SHP77 treated with DMSO at 0.1 percent for 48 hours (cell line): ENCODE measurements at regions not wholly inside any gene's neighbourhood (a gene's known extent, or its start where the extent isn't known, plus 50 kb on each side); places are given as distances from the start of the nearest gene placed in this dataset.
"Not testable (repeated sequence)": the region's sequence is repeated elsewhere in the genome, so short reads cannot be mapped to it uniquely, and the experiment has no call there.

Source experiments
- DNase-seq: peaks from one replicate; lab custom pipeline; 2025; lab: John Stamatoyannopoulos, UW

DNA sequence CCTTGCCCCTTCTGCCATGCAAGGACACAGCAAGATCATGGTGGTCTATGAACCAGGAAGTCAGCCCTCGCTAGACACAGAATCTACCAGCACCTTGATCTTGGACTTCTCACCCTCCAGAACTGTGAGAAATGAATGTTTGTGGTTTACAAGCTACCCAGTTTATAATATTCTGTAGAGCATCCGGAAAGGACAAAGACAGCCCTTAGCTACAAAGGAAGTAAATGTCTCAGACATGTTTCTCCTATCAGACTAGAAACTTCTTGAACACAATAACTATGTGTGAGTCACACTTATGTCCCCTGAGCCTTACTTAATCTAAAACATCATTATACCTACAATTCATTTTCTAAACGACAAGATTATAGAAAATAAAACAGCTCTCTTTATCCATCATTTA is 176.7 kb downstream of the KLHL28 start:
- no peak for DNase-seq

DNA sequence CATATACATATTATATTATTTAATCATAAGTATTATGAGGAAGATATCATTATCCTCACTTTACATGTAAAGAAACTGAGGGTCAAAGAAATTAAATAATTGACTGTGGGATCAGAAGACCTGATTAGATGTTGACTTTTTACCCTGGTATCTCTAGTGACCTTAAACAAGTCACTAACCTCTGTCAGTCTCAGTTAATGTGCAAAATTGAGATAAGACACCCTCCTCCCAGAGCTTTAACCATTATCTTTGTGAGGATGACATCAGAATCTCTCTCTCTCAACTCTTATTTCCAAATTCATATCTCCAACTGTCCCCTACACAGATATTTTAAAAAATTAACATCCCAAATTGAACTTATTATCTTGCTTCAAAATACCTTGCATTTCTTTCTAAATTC is 177.8 kb downstream of the KLHL28 start:
- no peak for DNase-seq

DNA sequence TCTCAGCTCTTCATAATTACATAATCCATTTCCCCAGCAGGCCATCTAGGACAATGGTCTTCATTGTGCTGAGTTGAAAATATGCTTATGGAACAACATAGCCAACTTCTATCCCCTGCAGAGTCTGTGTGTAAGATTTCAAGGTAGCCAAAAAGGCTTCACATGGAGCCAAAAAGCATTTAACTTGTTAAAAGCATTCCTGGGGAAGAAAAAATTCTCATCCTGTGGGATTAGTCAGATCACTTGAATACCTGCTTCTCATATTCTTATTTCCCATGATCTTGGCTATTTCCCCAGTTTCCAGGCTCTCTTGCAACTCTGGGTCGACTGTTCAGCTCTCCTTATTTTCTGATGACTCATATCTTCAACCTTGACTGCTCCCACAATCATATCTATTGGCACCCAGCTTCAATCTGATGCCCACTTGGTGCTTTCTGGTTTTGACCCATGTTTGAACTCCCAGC is 178.9 kb downstream of the KLHL28 start:
- no peak for DNase-seq

DNA sequence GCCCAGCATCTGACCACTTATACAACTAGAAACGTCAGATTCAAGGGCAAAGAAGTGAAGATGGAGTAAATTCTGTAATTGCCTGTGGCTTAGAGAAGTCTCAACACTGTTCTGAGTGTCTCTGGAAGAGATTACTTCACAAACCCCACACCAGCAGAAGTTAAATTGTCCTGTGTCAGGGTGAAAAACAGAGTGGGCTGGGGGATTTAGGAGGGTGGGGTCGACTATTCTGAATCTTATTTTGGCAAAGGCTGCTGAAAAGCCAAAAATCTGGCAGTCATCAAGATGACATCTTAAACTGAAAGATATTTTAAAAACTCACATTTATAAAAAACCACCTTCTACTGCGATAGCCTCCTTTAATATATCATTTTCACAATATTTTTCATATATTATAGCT is 180.8 kb downstream of the KLHL28 start:
- DNase-seq: no peak

DNA sequence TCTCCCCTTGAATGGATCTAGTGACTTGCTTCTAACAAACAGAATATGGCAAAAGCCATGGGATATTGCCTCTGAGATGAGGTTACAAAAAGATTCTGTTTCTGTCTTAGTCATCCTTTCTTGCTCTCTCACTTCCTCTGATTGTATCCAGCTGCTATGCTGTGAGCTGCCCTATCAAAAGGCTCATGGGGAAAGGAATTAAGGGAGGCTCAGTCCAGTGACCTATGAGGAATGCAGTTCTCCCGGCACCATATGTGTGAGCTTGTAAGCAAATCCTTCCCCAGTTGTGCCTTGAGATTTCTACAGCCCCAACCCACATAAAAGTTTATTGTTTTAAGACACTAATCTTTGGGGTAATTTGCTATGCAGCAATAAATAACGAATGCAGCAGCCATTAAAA is 183.1 kb downstream of the KLHL28 start:
- DNase-seq: no peak

DNA sequence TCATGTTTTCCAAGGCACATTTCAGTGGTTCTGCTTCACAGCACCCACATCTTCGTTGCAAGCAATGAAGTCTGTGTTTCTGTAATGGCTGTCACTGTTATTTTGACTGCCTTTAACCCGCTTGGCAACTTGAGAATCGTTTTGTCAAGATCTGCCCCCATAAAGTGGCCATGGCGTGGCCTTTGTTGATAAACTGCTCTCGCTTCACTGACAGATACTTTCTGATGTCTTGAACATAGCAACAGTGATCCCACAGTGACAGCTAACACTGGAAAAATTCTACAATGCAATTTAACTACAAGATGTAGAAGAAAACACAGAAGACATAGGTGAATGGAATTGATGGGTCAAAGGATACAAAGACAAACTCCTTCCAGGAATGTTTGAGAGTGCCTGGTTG is 184.2 kb downstream of the KLHL28 start:
- DNase-seq: no peak

DNA sequence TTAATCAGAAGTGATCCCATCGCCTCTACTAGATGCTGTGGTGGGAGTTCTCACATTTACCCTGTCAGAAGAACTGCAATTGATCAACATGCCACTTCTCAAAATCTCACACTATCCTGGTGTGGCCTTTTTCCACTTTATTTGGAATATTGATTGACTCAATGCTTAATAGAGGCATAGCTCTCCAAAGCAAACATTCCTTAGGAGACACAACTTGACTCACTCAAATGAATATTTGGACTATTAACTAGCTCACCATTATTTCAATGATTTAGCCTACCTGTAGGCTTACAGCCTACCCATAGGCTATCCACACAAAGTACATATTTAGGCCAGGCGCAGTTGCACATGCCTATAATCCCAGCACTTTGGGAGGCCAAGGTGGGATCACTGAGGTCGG is 186.5 kb downstream of the KLHL28 start:
- DNase-seq: no peak

DNA sequence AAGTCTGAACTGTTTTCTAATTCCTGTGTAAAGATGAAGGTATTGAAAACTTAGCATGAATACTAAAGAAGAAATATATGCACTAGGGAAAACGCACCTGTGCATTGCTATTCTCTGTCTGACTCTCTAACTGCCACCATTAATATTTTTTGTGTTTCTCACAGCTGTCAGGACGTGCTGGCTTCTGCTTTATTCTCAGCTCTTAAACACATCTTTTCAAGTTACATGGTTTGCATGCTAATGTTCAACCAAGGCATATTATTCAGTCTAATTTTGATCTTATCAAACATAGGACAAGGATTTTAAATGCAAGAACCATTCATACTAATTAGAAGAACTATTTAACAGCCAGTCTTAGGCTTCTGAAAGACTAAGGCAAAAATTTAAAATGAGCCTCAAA is 187.4 kb downstream of the KLHL28 start:
- DNase-seq: no peak

DNA sequence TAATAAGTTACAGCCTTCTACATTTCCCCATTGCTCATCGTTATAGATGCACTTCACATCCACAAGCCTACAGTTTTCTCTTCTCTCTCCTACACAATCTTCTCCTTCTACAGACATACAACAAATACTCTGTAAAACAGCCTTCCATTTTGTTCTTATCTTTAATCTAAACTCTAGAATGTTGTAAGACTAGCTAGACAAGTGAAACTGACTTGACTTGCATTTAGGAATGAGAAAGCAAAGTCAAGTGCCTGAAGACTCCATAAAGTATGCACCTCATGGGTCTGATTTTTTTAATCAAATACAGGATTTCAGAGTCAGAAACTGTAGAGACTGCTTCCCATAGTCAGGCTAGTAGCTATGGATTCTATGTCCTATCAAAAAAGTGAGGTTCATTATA is 190.3 kb downstream of the KLHL28 start:
- DNase-seq: no peak

DNA sequence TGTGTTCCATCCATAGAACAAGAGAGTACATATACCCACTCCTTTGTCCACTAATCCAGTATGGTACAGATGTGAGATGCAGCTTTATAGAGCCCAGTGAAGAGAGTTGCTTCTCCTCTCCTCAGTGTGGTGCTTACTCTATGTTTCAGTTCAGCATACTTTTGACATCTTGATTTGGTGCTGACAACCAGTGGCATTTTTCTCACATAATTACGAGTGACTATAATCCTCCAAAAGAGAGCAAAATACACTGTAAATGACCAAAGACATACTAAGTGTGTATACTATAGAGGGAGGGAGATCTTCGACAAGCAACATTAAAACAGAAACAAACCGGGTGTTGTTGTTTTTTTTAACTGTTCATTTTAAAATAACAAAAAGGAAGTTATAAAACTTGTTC is 191.5 kb downstream of the KLHL28 start:
- DNase-seq: no peak

DNA sequence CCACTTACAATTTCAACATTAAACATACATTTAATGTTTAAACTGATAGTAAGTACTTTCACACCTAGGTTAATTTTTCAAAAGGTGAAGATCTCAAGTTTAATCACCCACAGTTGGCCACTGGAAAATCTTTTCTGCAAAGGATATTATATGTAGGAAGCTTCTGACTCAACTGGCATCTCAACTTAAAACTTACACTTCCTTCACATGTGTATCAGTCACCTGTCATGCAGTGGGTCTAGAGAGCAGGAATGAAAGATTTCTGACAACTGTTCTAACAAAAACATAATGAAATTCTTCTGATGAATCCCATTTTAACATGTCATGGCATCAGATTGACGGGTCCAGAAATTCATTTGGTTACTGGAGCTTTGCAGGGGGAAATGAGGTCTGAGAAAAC is 192.8 kb downstream of the KLHL28 start:
- DNase-seq: no peak

DNA sequence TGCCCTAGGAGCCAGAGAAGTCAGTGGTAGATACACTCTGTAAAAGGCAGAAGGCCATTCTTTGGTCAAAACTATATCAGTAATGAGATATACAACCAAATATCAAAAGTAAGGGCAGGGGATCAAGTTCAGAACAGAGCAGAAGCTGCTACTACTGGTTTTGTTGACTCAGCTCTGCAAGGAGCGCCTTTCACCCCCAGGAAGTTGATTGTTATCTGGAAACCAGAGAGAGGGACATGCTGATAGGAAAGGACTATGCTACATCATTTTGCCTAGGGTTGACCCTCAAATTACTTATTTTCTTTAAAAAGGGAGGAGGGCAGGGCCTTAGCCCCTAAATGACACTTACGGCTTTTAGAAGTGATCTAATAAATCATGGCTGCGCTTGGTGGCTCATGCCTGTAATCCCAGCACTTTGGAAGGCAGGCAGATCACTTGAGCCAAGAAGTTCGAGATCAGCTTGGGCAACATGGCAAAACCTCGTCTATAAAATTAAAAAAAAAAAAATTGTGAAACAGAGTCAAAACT is 194.0 kb downstream of the KLHL28 start:
- no peak for DNase-seq

DNA sequence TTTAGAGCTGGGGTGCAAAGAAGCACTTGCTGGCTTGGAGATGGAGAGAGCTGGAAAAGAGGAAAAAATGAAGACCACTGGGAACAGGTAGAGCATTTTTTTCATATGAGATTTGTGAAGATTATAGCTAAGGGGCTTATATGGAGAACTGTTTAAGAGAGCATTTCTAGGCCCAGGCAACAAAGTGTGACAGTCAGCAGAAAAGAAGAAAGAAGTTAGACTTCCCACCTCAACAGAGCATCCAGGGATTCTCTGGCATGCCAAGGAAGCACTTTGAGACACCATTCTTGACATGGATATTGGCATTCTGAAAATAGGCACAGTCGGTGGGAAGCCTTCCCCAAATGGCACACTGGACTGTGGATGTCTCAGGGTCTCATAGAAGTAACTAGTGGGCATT is 195.5 kb downstream of the KLHL28 start:
- DNase-seq: no peak

DNA sequence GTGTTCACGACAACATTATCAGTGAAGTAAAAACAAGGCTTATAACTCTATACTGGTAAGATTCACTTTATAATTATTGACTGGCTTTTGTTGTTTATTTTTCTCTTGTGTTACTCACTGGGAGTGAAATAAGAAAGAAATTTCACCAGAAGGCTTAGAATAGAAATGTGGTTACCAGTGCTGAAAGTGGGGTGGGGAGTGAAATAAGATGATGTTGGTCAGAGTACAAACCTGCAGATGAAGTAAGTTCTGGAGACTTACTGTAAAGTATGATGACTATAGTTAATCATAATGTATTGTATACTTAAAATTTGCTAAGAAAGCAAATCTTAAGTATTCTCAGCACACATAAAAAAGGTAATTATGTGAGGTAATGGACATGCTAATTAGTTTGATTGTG is 198.4 kb downstream of the KLHL28 start:
- DNase-seq: no peak

DNA sequence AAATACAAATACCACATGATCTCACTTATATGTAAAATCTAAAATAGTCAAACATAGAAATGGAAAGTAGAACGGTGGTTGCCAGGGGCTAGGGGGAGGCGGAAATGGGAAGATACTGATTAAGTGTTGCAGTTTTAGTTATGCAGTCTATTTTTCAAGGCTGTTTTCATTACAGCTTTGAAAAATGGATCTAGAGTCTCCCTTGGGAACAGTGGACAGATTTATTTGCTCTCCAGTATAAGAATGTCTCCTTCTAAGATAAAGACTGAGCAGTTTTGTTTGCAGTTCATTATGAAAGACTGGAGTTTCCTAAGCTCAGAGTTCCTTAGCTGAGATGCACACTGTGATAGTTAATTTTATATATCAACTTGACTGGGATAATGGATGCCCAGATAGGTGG is 202.5 kb downstream of the KLHL28 start:
- no peak for DNase-seq

DNA sequence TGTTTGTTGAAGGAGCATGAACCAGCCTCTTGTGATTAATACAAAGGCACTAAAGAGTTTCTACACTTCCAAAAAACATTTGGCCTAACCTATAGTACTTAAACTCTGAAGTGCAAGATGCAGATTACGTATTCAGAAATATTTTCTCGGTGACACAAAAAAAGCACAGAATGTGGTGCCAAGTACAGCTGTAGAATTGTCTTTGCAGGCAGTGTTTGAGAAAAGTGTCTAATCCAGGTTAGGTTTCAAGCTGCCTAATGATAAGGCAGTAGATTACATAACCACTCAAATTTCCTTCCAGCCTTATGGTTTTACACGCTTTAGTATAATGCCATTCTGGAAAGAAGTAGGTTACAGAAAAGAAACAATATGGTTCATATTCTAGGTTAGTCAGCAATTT is 205.2 kb downstream of the KLHL28 start:
- no peak for DNase-seq

DNA sequence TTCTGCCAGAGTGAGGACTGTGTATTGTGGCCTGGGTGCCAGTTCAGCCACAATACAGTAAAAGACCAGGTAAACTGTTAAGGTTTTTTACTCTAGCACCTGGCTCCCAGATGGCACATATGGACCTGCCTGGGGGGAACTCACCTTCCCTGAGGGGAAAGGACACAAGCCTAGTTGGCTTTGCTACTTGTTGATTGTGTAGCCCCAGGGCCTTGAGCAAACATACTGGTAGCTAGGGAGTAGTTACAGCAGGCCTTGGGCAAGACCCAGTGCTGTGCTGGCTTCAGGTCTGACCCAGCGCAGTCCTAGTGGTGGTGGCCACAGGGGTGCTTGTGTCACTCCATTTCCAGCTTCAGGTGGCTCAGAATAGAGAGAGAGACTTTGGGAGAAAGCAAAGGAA is 216.4 kb downstream of the KLHL28 start:
- no peak for DNase-seq

DNA sequence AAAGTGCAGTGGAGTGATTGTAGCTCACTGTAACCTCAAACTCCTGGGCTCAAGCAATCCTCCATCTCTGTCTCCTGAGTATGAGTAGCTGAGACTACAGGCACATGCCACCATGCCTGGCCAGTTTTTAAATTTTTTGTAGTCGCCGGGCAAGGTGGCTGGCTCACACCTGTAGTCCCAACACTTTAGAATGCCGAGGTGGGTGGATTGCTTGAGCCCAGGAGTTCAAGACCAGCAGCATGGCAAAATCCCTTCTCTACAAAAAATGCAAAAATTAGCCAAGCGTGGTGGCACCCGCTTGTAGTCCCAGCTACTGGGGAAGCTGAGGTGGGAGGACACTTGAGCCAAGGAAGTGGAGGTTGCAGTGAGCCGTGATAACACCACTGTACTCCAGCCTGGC is 219.5 kb downstream of the KLHL28 start:
- no peak for DNase-seq

DNA sequence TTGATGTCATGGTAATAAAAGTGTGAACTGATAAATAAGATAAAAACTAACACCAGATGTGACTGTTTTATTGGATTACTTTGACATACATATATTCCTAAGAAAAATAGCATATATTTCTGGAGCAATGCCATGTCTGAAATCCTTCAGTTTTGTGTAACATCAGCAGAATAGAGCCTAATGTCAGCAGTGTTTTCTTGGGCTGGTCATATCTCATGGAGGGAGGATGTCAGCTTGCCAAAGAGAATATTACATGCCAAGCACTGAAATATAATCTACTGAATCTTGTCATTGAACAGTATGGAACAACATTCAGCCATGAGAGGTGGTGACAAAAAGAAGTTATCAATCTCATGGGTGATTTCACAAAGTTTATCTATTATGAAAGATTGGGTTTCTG is 220.3 kb downstream of the KLHL28 start:
- DNase-seq: no peak

DNA sequence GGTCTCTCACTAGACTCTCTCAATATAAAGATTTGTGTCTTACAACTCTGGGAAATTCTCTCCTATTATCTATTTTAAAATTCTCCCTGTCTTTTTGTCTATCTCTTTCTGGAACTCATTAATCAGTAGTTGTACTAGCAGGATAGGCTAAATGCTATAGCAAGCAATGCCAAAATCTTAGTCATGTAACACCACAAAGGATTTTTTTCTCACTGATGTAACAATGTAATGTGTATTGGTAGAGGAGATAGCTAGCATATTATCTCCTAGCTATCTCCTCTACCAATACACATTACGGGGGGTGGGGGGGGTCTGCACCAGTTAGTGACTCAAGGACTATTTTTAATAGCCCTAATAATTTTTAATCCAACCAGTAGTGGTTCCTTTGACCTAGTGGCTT is 225.4 kb downstream of the KLHL28 start:
- no peak for DNase-seq

DNA sequence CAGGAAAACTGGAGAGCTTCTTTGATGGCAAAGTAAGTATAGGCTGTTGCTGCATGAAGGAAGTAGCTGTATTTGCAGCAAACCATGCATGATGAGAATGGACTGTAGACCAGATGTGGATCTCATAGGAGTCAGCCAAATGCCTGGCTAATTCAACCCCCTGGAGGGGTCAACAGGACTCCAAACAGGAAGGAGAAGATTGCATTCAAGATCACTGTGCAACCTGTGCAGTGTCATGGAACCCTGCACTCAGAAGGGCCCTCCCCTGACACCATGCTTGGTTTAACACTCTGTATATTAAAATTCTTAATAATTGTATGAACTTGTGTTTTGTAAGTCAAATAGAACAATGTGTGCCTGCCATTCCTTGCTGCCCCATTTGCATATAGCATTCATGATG is 225.1 kb upstream of the FSCB start:
- no peak for DNase-seq

DNA sequence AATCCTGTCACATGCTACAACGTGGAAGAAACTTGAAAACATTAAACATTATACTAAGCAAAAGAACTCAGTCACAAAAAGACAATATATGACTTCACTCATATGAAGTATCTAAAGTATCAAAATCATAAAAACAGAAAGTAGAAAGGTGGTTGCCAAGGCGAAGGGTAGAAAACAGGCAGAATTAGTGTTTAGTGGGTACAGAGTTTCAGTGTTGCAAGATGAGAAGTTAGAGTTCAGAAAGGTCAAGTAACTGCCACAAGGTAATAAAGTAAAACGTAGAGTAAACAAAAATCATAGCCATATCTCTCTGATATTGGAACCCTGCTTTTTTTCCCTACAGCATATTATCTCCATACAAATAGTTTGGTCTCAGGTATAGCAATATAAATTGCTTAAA is 223.8 kb upstream of the FSCB start:
- DNase-seq: no peak

DNA sequence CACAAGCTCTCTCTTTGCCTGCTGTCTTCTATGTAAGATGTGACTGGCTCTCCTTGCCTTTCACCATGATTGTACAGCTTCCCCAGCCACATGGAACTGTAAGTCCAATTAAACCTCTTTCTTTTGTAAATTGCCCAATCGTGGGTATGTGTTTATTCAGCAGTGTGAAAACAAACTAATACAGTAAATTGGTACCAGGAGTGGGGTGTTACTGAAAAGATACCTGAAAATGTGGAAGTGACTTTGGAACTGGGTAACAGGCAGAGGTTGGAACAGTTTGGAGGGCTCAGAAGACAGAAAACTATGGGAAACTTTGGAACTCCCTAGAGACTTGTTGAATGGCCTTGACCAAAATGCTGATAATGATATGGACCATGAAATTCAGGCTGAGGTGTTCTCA is 214.3 kb upstream of the FSCB start:
- not testable (repeated sequence) for DNase-seq

DNA sequence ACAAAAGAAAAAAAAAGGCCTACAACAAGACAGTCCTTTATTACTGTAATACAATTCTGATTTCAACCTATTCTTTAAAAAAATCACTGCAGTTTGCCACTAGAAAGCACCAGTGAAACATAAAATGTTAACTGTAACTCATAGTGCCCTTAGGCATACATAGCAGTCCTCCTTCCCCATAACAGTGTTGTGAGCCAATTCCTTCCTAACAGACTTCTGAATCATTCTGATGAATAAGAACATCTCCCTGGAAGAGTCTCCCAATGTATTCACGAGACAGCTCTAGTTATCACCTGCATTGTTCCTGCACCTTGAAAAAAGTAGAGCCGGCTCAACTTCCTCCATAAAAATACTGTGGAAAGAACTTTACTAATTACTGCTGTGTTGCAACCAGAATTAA is 213.6 kb upstream of the FSCB start:
- no peak for DNase-seq
